ENCODE measurements at regions not wholly inside any gene's neighbourhood (a gene's known extent, or its start where the extent isn't known, plus 50 kb on each side); places are given as distances from the start of the nearest gene placed in this dataset.

DNA sequence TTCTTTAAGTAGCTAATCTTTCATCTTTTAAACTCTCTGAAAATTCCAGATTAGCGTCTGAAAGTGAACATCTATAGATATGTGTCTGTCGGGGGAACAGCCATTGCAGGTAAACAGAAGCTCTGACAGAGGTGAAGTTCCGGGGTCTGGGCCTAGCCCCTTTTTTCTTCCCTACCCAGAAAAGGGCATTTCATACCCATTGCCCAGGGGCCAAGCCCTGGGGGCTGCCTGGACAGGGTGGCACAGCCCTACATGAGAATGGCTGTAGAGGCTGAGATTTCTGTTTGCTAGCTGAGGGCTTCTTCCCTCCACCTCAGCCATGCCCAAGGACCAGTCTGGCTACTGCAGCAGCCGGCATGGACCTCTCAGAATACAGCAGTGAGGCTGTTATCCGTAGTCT, 327.0 kb upstream of the PLET1 start:
- no peak for TF ChIP-seq POLR2AphosphoS5 (IDR thresholded peaks at IDR 0.05; ENCODE audit: low read depth, low read length)
- TF ChIP-seq, protein P1, sequence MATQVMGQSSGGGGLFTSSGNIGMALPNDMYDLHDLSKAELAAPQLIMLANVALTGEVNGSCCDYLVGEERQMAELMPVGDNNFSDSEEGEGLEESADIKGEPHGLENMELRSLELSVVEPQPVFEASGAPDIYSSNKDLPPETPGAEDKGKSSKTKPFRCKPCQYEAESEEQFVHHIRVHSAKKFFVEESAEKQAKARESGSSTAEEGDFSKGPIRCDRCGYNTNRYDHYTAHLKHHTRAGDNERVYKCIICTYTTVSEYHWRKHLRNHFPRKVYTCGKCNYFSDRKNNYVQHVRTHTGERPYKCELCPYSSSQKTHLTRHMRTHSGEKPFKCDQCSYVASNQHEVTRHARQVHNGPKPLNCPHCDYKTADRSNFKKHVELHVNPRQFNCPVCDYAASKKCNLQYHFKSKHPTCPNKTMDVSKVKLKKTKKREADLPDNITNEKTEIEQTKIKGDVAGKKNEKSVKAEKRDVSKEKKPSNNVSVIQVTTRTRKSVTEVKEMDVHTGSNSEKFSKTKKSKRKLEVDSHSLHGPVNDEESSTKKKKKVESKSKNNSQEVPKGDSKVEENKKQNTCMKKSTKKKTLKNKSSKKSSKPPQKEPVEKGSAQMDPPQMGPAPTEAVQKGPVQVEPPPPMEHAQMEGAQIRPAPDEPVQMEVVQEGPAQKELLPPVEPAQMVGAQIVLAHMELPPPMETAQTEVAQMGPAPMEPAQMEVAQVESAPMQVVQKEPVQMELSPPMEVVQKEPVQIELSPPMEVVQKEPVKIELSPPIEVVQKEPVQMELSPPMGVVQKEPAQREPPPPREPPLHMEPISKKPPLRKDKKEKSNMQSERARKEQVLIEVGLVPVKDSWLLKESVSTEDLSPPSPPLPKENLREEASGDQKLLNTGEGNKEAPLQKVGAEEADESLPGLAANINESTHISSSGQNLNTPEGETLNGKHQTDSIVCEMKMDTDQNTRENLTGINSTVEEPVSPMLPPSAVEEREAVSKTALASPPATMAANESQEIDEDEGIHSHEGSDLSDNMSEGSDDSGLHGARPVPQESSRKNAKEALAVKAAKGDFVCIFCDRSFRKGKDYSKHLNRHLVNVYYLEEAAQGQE (IDR thresholded peaks at IDR 0.05; ENCODE audit: insufficient read depth in 1 of 2, low read depth in 2 of 2, low read length in 2 of 2) = no peak
- TF ChIP-seq SIN3A (IDR thresholded peaks at IDR 0.05; ENCODE audit: borderline replicate concordance, insufficient read depth, low read length) = no peak
- no peak for TF ChIP-seq TAF1 (IDR thresholded peaks at IDR 0.05; ENCODE audit: borderline replicate concordance, insufficient read depth, low read length)
- no peak for TF ChIP-seq FOXP2 (optimal IDR thresholded peaks at IDR 0.05; ENCODE audit: borderline replicate concordance, extremely low read depth, extremely low read length, insufficient read depth)
